WI38 (cell line): ENCODE measurements at regions not wholly inside any gene's neighbourhood (a gene's known extent, or its start where the extent isn't known, plus 50 kb on each side); places are given as distances from the start of the nearest gene placed in this dataset.

Experiments
- H3K4me3 ChIP-seq: 2 replicates; pipeline ENCODE4 v1.5.1; 2011; ENCODE audit warnings: low read depth, mild to moderate bottlenecking, control low read depth, low read length
- CTCF ChIP-seq: IDR thresholded peaks from 2 replicates; pipeline ENCODE4 v1.5.1; 2012; ENCODE audit warnings: low read depth, mild to moderate bottlenecking, control low read depth, low read length

- H3K4me3 ChIP-seq = peak overlapping the region; percentile 13; the same call in 1 of the 2 replicates
Observed at GRCh38 chr14:65333943-65334687, 78.4 kb upstream of the FUT8 start.

GRCh38 chr14:65334765-65335410 is 77.6 kb upstream of the FUT8 start:
- H3K4me3 ChIP-seq = peak overlapping the region; percentile 13; the same call in 1 of the 2 replicates
- no peak for TF ChIP-seq CTCF

More at GRCh38 chr14:65333943-65334687, 78.4 kb upstream of the FUT8 start:
- TF ChIP-seq CTCF = no peak

GRCh38 chr14:65335411-65335947 is 77.1 kb upstream of the FUT8 start:
- no peak for TF ChIP-seq CTCF

GRCh38 chr14:65336191-65336591 is 76.3 kb upstream of the FUT8 start:
- H3K4me3 ChIP-seq = no peak overlapping the region
- no peak for TF ChIP-seq CTCF

More at GRCh38 chr14:65335411-65335947, 77.1 kb upstream of the FUT8 start:
- no peak overlapping the region for H3K4me3 ChIP-seq

- TF ChIP-seq CTCF = no peak
- H3K4me3 ChIP-seq = no peak overlapping the region
Observed at GRCh38 chr14:65339866-65340265, 72.7 kb upstream of the FUT8 start.

- no peak for TF ChIP-seq CTCF
- no peak overlapping the region for H3K4me3 ChIP-seq
Observed at GRCh38 chr14:65344011-65344410, 68.5 kb upstream of the FUT8 start.

- TF ChIP-seq CTCF = no peak
- H3K4me3 ChIP-seq = no peak overlapping the region
Observed at GRCh38 chr14:65345266-65345665, 67.3 kb upstream of the FUT8 start.
